GM04504 (cell line): ENCODE measurements at regions not wholly inside any gene's neighbourhood (a gene's known extent, or its start where the extent isn't known, plus 50 kb on each side); places are given as distances from the start of the nearest gene placed in this dataset.
"Not testable (repeated sequence)": the region's sequence is repeated elsewhere in the genome, so short reads cannot be mapped to it uniquely, and the experiment has no call there.

ENCODE experiments used
- DNase-seq: peaks from one replicate; pipeline ENCODE4 v3.0.0-alpha.2; 2012; ENCODE audit warnings: low read depth

GRCh38 chr7:65621580-65622201 is 248.0 kb downstream of the ZNF92 start:
- not testable (repeated sequence) for DNase-seq

- not testable (repeated sequence) for DNase-seq
These were observed 241.6 kb upstream of the VKORC1L1 start for GRCh38 chr7:65631236-65631635.

DNA sequence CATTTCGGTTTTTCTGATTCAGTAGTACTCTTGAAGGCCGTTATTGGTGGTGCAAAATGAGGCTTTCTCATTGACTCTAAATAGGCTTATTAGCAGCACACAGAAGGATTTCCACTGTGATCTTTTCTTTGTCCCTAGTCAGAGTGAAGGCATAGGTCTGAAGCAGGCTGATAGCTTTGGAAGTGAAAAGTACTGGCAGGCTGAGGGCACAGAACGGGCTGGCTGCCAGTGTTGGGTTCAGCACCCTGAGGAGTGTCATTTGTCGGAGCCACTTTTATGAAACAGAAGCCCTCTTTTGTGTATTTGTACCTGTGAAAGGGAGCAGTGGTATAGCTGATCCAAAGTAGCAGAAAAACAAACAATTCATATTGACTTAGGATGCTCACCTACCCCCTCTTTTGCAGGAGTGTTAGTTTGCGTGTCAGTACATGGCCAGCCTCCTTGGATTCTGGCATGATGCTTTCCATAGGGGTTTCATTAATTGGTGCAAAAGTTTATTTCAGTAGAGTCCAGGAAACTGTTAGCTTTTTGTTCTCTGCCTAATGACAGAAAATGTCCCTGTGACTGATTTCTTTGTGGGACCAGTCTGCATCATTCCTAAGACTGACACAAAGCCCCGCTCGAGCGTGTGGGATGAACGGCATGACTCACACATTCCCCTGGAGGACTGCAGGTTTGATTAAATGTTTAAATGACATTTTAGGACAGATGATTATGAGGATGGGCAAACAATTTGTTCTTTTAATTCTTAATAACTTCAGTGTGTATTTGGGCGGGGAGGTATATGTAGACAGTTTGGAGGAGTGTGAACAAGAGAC is 239.1 kb upstream of the VKORC1L1 start:
- DNase-seq: not testable (repeated sequence)

- DNase-seq: not testable (repeated sequence)
These were observed 234.0 kb upstream of the VKORC1L1 start for GRCh38 chr7:65638918-65639317.

- DNase-seq: not testable (repeated sequence)
These were observed 233.2 kb upstream of the VKORC1L1 start for GRCh38 chr7:65639717-65640116.

DNA sequence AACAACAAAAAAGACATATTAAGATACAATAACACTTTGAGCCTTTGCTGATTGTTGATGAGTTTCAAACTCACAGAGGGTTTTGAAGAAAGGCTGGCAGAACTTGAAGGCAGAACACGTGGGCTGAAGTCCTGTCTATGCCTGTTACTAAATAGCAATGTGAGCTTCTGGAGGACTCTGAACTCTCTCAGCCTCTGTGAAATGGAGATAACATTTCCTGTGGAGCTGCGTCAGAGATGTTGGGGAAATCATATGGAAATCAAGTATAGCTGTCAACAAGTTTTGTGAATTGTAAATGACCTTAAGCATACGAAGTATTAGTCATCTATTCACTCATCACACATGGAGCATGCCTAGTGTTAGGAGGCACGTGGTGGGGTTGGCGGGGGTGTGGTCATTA is 229.4 kb upstream of the VKORC1L1 start:
- DNase-seq: not testable (repeated sequence)

DNA sequence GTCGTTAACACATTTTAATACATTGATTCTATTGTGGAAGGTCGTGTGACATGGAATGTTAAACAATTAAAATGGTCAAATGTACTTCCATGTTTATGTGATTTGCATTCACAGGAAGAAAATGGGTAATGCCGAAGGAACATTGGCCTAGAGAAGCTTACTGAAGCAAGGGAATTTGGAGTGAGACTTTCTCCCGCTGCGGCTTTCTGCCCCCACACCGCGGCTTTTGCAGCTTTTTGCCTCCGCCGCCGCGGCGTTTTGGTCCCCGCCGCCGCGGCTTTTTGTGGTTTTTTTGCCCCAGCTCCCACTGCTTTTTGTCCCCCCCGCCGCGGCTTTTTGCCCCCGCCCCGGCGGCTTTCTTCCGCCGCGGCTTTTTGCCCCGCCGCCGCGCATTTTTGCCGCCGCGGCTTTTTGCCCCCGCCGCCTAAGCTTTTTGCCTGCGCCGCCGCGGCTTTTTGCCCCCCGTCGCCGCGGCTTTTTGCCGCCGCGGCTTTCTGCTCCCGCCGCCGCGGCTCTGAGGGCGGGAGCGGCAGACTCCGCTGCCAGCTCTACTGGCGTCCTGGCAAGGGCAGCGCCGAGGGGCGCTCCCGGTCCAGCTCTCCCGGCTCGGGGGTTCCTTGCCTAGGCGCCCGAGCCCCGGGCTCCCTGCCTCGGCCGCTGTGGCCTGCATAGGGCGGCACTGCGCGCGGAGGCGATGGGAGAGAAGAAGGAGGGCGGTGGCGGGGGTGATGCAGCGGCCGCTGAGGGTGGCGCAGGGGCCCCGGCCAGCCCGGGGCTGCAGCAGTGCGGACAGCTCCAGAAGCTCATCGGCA is 225.5 kb upstream of the VKORC1L1 start:
- not testable (repeated sequence) for DNase-seq

GRCh38 chr7:65651174-65651573 is 221.7 kb upstream of the VKORC1L1 start:
- not testable (repeated sequence) for DNase-seq

GRCh38 chr7:65651826-65652592 is 220.9 kb upstream of the VKORC1L1 start:
- DNase-seq: not testable (repeated sequence)

GRCh38 chr7:65652669-65653068 is 220.2 kb upstream of the VKORC1L1 start:
- DNase-seq: not testable (repeated sequence)

- not testable (repeated sequence) for DNase-seq
These were observed 216.2 kb upstream of the VKORC1L1 start for GRCh38 chr7:65656494-65657188.

- DNase-seq: not testable (repeated sequence)
These were observed 189.5 kb upstream of the VKORC1L1 start for GRCh38 chr7:65683362-65683761.

DNA sequence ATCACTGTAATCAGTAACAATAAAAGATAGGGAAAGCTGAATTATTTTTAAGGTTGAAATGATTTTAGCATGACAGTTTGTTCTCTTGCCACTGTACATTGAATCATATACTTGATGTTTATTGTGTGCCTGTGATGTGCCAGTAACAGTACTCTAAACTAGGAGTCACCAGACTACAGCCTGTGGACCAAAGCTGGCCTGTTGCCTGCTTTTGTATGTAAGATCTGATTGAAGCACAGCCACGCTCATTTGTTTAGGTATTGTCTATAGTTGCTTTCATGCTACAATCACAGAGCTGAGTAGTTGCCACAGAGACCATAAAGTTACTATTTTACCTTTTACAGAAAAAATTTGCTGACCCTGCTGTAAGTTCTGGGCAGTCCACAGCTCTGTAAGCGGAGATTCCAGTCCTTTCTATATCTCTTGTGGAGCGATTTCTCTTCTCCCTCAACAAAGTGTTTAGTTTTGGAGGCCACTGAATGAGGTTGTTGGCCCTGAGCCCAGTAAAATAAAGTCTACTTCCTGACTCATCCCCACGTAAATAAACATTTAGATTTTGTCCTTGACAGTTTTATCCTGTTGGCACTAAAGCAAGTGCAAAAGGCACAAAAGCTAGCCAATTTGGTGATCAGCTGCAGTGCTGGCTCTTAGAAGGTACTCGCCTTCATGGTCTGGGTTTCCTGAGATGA is 173.7 kb upstream of the VKORC1L1 start:
- DNase-seq: not testable (repeated sequence)

DNA sequence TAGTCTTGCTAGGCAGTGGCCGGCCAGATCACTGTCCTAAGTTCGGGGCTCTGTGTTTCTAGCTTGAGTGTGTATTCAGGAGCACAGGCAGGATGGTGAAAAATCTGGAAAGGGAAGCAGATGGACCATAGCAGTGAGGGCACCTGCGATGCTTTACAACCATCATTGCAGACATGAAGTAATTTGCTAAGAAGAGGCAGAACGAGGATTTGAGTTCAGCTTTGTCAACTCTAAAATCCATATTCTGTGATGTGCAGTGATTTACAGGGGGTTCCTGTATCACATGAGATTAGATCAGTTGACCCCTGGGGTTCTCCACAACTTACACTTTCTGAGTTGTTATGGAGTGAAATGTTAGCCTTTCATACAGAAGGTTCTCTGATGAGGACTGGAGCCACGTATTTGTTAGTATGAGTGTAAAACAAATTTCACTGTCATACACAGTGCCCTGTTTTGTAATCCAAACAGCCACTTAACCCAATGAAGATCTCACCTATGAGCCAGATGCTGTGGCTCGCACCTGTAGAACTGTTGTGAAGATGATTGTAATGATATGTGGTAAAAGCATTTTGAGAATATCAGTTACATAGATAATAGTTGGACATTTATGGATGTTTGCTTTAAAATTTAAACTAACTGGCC is 173.0 kb upstream of the VKORC1L1 start:
- not testable (repeated sequence) for DNase-seq

- not testable (repeated sequence) for DNase-seq
These were observed 153.6 kb upstream of the VKORC1L1 start for GRCh38 chr7:65719123-65719798.

DNA sequence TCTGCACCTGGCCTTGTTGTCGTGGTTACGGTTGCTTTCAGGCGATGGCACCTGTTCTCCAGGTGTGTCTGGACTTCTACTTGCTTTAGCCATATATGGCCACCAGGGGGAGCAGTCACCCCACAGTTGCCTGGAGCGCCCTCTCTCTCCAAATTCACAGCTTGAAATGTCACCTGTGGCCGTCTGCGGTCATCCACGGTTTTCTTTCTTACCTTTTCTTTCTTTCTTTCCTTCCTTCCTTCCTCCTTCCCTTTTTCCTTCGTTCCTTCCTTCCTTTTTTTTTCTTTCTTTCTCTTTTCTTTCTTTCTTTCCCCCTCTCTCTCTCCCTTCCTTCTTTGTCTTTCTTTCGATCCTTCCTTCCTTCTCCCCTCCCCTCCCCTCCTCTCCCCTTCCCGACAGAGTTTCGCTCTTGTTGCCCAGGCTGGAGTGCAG is 150.5 kb upstream of the VKORC1L1 start:
- no peak for DNase-seq

DNA sequence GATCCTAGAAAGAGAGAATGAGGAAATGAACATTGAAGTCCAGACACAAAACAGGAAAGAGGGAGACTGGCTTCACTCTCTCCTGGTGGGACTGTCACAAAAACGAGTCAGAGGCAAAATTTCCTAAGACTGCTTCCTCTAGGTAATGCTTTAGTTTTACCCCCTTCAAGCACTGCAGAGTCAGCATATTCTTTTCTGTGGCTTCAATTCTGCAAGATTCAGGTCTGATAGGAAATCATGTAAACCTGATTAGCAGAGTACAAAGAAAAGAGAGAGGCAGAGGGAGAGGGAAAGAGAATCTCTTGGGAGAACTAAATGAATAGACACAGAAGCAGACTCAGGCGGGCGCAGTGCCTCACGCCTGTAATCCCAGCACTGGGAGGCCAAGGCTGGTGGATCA is 145.7 kb upstream of the VKORC1L1 start:
- DNase-seq: not testable (repeated sequence)

- no peak for DNase-seq
These were observed 141.7 kb upstream of the VKORC1L1 start for GRCh38 chr7:65731129-65731528.

GRCh38 chr7:65731562-65732035 is 141.3 kb upstream of the VKORC1L1 start:
- no peak for DNase-seq
